Smooth muscle cell (in vitro differentiated cells): ENCODE measurements at regions not wholly inside any gene's neighbourhood (a gene's known extent, or its start where the extent isn't known, plus 50 kb on each side); places are given as distances from the start of the nearest gene placed in this dataset.

Source experiments
- DNase-seq: peaks from one replicate; lab custom pipeline; 2025; ENCODE audit not compliant: unreplicated experiment; lab: John Stamatoyannopoulos, UW
- H2AFZ ChIP-seq: fragments of 200-600 bp; sonication (generic); 2 replicates; pipeline ENCODE4 v1.6.0; 2016; ENCODE audit warnings: antibody characterized with exemption, low read depth, mild to moderate bottlenecking
- H3F3A ChIP-seq: fragments of 200-600 bp; sonication (generic); 2 replicates; pipeline ENCODE4 v1.6.0; 2017; ENCODE audit warnings: antibody characterized with exemption, low read depth
- H3K27ac ChIP-seq: fragments of 200-600 bp; sonication (generic); 2 replicates; pipeline ENCODE4 v1.5.1; 2016; ENCODE audit warnings: low read depth, mild to moderate bottlenecking
- H3K27me3 ChIP-seq: fragments of 200-600 bp; sonication (generic); 2 replicates; pipeline ENCODE4 v1.6.1; 2016; ENCODE audit warnings: low read depth, mild to moderate bottlenecking
- H3K36me3 ChIP-seq: fragments of 200-600 bp; sonication (generic); 2 replicates; pipeline ENCODE4 v1.5.1; 2016; ENCODE audit warnings: low read depth
- H3K4me1 ChIP-seq: fragments of 200-600 bp; sonication (generic); 2 replicates; pipeline ENCODE4 v1.5.1; 2016; ENCODE audit warnings: low read depth
- H3K4me2 ChIP-seq: fragments of 200-600 bp; sonication (generic); 2 replicates; pipeline ENCODE4 v1.6.0; 2016; ENCODE audit warnings: mild to moderate bottlenecking
- H3K4me3 ChIP-seq: fragments of 200-600 bp; sonication (generic); 2 replicates; pipeline ENCODE4 v1.5.1; 2016; ENCODE audit warnings: mild to moderate bottlenecking
- H3K79me2 ChIP-seq: fragments of 200-600 bp; sonication (generic); 2 replicates; pipeline ENCODE4 v1.6.0; 2016; ENCODE audit warnings: low read depth, mild to moderate bottlenecking
- H3K9ac ChIP-seq: fragments of 200-600 bp; sonication (generic); 2 replicates; pipeline ENCODE4 v1.6.0; 2016; ENCODE audit warnings: low read depth
- H3K9me3 ChIP-seq: fragments of 200-600 bp; sonication (generic); replicated peaks from 2 replicates; pipeline ENCODE4 v1.5.1; 2016; ENCODE audit warnings: low read depth
- H4K20me1 ChIP-seq: fragments of 200-600 bp; sonication (generic); 2 replicates; pipeline ENCODE4 v1.6.0; 2016; ENCODE audit warnings: low read depth
- CTCF ChIP-seq: fragments of 200-600 bp; sonication (generic); IDR thresholded peaks from 2 replicates; pipeline ENCODE4 v1.5.1; 2017; ENCODE audit warnings: borderline replicate concordance, mild to moderate bottlenecking, antibody characterized with exemption; ENCODE audit not compliant: insufficient read depth, poor library complexity, severe bottlenecking
- WGBS: methylation state at CpG from one replicate; pipeline ENCODE4 v1.1.7; 2016; ENCODE audit warnings: low lambda C conversion rate; 5-methylcytosine and 5-hydroxymethylcytosine counted together

GRCh38 chr5:143541943-143542797 lies 138.7 kb upstream of the NR3C1 start:
- WGBS: 49% methylated on average over 6 of the region's 6 CpGs
- Histone ChIP-seq H3K4me1 (peaks cover 12% of the 10 kb centered on the region), H3K4me3 (no peak overlapping the region), H2AFZ (no peak overlapping the region), H3K27me3 (no peaks in the 10 kb centered on the region), H3F3A (peaks cover 10% of the 10 kb centered on the region), H3K9ac (no peak overlapping the region), H3K36me3 (no peaks in the 10 kb centered on the region), H3K27ac (peak overlapping the region; percentile 75), H3K79me2 (no peaks in the 10 kb centered on the region), H3K4me2 (no peak overlapping the region), H3K9me3 (peaks cover 11% of the 10 kb centered on the region), H4K20me1 (no peaks in the 10 kb centered on the region)
- no peak for TF ChIP-seq CTCF
- DNase-seq: no peak

- H3K36me3 ChIP-seq: no peaks in the 10 kb centered on the region
Measured at GRCh38 chr5:143539742-143540141, 136.3 kb upstream of the NR3C1 start.

DNA sequence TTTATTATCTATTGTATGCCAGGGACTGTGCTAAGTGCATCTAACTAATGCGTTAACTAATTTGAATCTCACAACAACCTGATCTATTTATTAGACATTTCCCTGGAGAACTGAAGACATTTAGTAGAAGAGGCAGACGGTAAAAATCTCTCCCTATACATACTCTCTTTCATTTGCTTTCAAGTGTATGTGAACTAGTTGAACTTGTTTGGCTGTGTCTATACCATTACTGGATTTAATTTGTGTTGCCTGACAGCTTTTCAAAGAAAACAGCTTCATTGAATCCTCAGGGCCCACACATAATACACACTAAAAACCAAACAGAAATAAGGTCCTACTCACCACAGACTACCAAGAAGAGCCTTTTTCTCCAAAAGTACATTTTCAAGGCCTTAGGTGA lies 133.6 kb upstream of the NR3C1 start:
- Histone ChIP-seq H2AFZ (no peak overlapping the region), H3K27ac (peak overlapping the region; percentile 82), H4K20me1 (no peaks in the 10 kb centered on the region), H3K4me2 (peak overlapping the region; percentile 70), H3K79me2 (no peaks in the 10 kb centered on the region), H3K9ac (peak overlapping the region; percentile 39), H3K4me3 (no peak overlapping the region), H3K9me3 (peaks cover 11% of the 10 kb centered on the region), H3K36me3 (no peaks in the 10 kb centered on the region), H3K27me3 (no peaks in the 10 kb centered on the region), H3K4me1 (no peaks in the 10 kb centered on the region), H3F3A (no peaks in the 10 kb centered on the region)
- WGBS: 86% methylated on average over 2 of the region's 2 CpGs
- no peak for TF ChIP-seq CTCF
- DNase-seq: no peak

More at GRCh38 chr5:143539742-143540141, 136.3 kb upstream of the NR3C1 start:
- Histone ChIP-seq H3F3A (peaks cover 10% of the 10 kb centered on the region), H3K27me3 (no peaks in the 10 kb centered on the region), H2AFZ (no peak overlapping the region), H3K4me1 (peaks cover 12% of the 10 kb centered on the region), H3K27ac (no peak overlapping the region), H4K20me1 (no peaks in the 10 kb centered on the region), H3K4me3 (no peak overlapping the region), H3K9me3 (peaks cover 11% of the 10 kb centered on the region), H3K79me2 (no peaks in the 10 kb centered on the region), H3K4me2 (no peak overlapping the region), H3K9ac (no peak overlapping the region)
- no peak for TF ChIP-seq CTCF
- no peak for DNase-seq

DNA sequence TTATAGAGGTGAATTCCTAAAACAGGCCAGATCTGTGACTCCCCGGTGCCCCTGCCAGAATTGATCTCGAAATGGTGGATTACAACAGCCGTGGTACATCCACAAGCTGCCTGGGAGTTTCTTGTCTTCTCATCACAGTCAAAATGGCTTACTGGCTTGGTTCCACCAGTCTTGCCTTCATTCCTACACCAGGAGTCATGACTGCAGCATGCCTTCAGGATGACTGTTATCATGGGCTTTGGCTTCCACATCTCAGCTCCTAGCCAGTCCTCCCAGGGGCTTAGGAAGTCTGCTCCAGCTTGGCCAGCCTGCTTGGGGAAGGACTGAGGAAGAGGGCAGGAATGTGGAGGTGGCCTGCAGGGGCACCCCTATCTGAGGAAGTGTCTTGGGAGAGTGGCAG lies 132.9 kb upstream of the NR3C1 start:
- Histone ChIP-seq H3K9me3 (peaks cover 11% of the 10 kb centered on the region), H2AFZ (peak overlapping the region; percentile 77), H3K27ac (peak overlapping the region; percentile 82), H3K9ac (peak overlapping the region; percentile 46), H3K79me2 (no peaks in the 10 kb centered on the region), H3F3A (no peaks in the 10 kb centered on the region), H3K4me2 (peak overlapping the region; percentile 70), H3K27me3 (no peaks in the 10 kb centered on the region), H3K36me3 (no peaks in the 10 kb centered on the region), H3K4me1 (no peaks in the 10 kb centered on the region), H3K4me3 (no peak overlapping the region), H4K20me1 (no peaks in the 10 kb centered on the region)
- WGBS: 61% methylated on average over 3 of the region's 3 CpGs
- no peak for DNase-seq
- no peak for TF ChIP-seq CTCF
